ENCODE measurements at regions not wholly inside any gene's neighbourhood (a gene's known extent, or its start where the extent isn't known, plus 50 kb on each side); places are given as distances from the start of the nearest gene placed in this dataset.

DNA sequence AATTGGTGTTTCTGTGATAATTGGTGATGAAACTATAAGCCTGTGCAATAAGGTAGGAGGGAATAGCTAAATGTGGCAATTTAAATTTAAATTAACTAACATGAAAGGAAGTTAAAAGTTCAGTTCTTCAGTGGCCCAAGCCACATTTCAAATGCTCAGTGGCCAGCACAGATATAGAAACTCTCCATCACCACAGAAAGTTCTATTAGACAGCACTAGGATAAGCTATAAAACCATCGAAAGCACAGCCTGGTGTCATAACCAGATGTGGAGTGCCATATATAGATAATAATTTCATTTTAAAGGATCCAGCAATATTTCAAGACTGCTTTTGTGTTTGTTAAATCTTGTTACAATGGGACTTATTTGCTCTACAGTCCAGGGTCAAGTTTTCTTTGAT is 119.3 kb upstream of the NR3C2 start:
- TF ChIP-seq, protein P1, sequence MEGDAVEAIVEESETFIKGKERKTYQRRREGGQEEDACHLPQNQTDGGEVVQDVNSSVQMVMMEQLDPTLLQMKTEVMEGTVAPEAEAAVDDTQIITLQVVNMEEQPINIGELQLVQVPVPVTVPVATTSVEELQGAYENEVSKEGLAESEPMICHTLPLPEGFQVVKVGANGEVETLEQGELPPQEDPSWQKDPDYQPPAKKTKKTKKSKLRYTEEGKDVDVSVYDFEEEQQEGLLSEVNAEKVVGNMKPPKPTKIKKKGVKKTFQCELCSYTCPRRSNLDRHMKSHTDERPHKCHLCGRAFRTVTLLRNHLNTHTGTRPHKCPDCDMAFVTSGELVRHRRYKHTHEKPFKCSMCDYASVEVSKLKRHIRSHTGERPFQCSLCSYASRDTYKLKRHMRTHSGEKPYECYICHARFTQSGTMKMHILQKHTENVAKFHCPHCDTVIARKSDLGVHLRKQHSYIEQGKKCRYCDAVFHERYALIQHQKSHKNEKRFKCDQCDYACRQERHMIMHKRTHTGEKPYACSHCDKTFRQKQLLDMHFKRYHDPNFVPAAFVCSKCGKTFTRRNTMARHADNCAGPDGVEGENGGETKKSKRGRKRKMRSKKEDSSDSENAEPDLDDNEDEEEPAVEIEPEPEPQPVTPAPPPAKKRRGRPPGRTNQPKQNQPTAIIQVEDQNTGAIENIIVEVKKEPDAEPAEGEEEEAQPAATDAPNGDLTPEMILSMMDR (IDR thresholded peaks at IDR 0.05) = no peak
- TF ChIP-seq POLR2A (IDR thresholded peaks at IDR 0.05) = no peak
